ENCODE measurements at regions not wholly inside any gene's neighbourhood (a gene's known extent, or its start where the extent isn't known, plus 50 kb on each side); places are given as distances from the start of the nearest gene placed in this dataset.

- TF ChIP-seq ZNF532 (CRISPR knock-in tag; IDR thresholded peaks at IDR 0.05; ENCODE audit: borderline replicate concordance), result no peak
- TF ChIP-seq, protein P1, sequence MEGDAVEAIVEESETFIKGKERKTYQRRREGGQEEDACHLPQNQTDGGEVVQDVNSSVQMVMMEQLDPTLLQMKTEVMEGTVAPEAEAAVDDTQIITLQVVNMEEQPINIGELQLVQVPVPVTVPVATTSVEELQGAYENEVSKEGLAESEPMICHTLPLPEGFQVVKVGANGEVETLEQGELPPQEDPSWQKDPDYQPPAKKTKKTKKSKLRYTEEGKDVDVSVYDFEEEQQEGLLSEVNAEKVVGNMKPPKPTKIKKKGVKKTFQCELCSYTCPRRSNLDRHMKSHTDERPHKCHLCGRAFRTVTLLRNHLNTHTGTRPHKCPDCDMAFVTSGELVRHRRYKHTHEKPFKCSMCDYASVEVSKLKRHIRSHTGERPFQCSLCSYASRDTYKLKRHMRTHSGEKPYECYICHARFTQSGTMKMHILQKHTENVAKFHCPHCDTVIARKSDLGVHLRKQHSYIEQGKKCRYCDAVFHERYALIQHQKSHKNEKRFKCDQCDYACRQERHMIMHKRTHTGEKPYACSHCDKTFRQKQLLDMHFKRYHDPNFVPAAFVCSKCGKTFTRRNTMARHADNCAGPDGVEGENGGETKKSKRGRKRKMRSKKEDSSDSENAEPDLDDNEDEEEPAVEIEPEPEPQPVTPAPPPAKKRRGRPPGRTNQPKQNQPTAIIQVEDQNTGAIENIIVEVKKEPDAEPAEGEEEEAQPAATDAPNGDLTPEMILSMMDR (IDR thresholded peaks at IDR 0.05), result no peak
- TF ChIP-seq ZNF425 (CRISPR knock-in tag; conservative IDR thresholded peaks at IDR 0.05), result no peak
- no peak for TF ChIP-seq ZBTB21 (CRISPR knock-in tag; IDR thresholded peaks at IDR 0.05; ENCODE audit: borderline replicate concordance)
- TF ChIP-seq SMAD4 (CRISPR knock-in tag; IDR thresholded peaks at IDR 0.05), result no peak
- TF ChIP-seq MAX (CRISPR knock-in tag; IDR thresholded peaks at IDR 0.05), result no peak
- no peak for TF ChIP-seq ZNF671 (CRISPR knock-in tag; IDR thresholded peaks at IDR 0.05)
- TF ChIP-seq, protein P2, sequence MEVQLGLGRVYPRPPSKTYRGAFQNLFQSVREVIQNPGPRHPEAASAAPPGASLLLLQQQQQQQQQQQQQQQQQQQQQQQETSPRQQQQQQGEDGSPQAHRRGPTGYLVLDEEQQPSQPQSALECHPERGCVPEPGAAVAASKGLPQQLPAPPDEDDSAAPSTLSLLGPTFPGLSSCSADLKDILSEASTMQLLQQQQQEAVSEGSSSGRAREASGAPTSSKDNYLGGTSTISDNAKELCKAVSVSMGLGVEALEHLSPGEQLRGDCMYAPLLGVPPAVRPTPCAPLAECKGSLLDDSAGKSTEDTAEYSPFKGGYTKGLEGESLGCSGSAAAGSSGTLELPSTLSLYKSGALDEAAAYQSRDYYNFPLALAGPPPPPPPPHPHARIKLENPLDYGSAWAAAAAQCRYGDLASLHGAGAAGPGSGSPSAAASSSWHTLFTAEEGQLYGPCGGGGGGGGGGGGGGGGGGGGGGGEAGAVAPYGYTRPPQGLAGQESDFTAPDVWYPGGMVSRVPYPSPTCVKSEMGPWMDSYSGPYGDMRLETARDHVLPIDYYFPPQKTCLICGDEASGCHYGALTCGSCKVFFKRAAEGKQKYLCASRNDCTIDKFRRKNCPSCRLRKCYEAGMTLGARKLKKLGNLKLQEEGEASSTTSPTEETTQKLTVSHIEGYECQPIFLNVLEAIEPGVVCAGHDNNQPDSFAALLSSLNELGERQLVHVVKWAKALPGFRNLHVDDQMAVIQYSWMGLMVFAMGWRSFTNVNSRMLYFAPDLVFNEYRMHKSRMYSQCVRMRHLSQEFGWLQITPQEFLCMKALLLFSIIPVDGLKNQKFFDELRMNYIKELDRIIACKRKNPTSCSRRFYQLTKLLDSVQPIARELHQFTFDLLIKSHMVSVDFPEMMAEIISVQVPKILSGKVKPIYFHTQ (CRISPR knock-in tag; IDR thresholded peaks at IDR 0.05), result no peak
- TF ChIP-seq ZSCAN18 (CRISPR knock-in tag; IDR thresholded peaks at IDR 0.05), result no peak
- TF ChIP-seq TP53 (CRISPR knock-in tag; IDR thresholded peaks at IDR 0.05), result no peak
- TF ChIP-seq CDX4 (CRISPR knock-in tag; IDR thresholded peaks at IDR 0.05; ENCODE audit: borderline replicate concordance), result no peak
- TF ChIP-seq PRDM15 (CRISPR knock-in tag; IDR thresholded peaks at IDR 0.05), result no peak
Observed at GRCh38 chr3:127479449-127479848, 111.1 kb downstream of the TPRA1 start (continued).

Measured in WTC11 (cell line).